ENCODE measurements at regions not wholly inside any gene's neighbourhood (a gene's known extent, or its start where the extent isn't known, plus 50 kb on each side); places are given as distances from the start of the nearest gene placed in this dataset.

DNA sequence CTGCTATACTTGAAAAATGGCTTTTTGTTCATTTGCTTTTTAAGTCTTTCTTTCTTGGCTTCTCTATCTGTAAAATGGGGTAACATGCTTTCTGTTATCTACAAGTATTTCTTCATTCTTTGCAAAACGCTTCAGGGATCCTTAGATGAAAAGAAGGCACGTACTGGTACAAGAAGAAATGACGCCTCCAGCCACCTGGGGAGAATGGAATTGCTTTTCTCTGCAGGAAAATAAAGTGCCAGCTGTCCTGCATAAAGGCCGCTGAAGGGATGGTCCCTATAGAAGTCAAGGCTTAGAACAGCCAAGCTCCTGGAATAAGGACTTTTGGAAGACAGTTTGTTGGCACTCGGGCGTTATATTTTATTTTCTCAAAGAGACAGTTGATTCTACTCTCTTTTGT, 210.8 kb upstream of the RASGEF1B start:
- CTCF ChIA-PET (ENCODE audit: partially characterized antibody), result interaction anchor here (0.6 to 0.7 kb wide), 2 partner anchors 10 to 20 kb away, joined by 3 read pairs; no protein-coding TSS in a partner anchor

More for the DNA sequence above, 210.8 kb upstream of the RASGEF1B start:
- H3K4me3 ChIP-seq (ENCODE audit: extremely low read depth in 1 of 4, insufficient read depth in 2 of 4, low read depth in 3 of 4, low read length in 4 of 4), result no peak overlapping the region
- no peak overlapping the region for H3K9ac ChIP-seq (replicated peaks in 1 of 4; ENCODE audit: extremely low read depth in 1 of 4, low read depth in 3 of 4, low read length in 3 of 4)
- no peak overlapping the region; a peak in 1 of 4 replicates for H3K4me2 ChIP-seq (ENCODE audit: insufficient read depth in 1 of 2, low read depth in 2 of 2, low read length in 2 of 2)
- no peak overlapping the region for H2BK5ac ChIP-seq (ENCODE audit: low read depth, low read length)
- no peak overlapping the region for H3K4ac ChIP-seq (replicated peaks; ENCODE audit: insufficient read length, low read depth, low read length)
- H3K4me1 ChIP-seq (replicated peaks in 1 of 4; ENCODE audit: control insufficient read depth in 3 of 4, insufficient read depth in 4 of 4, low read length in 3 of 4), result peaks cover 0 to 8% (median 0%) of the 10 kb centered on the region in 4 experiments; a peak in 2 of 7 replicates
- H4K91ac ChIP-seq (replicated peaks; ENCODE audit: insufficient read length, low read length), result no peak overlapping the region
- H3K56ac ChIP-seq (replicated peaks; ENCODE audit: insufficient read length, low read depth, low read length), result no peak overlapping the region
- POLR2A ChIA-PET (ENCODE audit: partially characterized antibody), result interaction anchor here (0.6 kb wide), 2 partner anchors 234 to 736 kb away, joined by 3 read pairs; no protein-coding TSS in a partner anchor
- H3K79me1 ChIP-seq (ENCODE audit: low read depth, low read length), result no peaks in the 10 kb centered on the region
- H3K23me2 ChIP-seq (ENCODE audit: low read depth, low read length), result no peaks in the 10 kb centered on the region
- no peak overlapping the region for H4K8ac ChIP-seq (ENCODE audit: extremely low read depth, insufficient read depth, low read length)
- no peak overlapping the region for H2BK20ac ChIP-seq (ENCODE audit: low read length)
- H2BK120ac ChIP-seq (replicated peaks; ENCODE audit: low read depth, low read length), result no peak overlapping the region
- no peak overlapping the region for H2AFZ ChIP-seq (ENCODE audit: low read length)
- no peaks in the 10 kb centered on the region for H3K27me3 ChIP-seq (replicated peaks in 1 of 4; ENCODE audit: control insufficient read depth in 3 of 4, extremely low read depth in 1 of 4, insufficient read depth in 3 of 4, low read length in 3 of 4)
- DNase-seq (ENCODE audit: low read depth in 1 of 2, low spot score in 2 of 2) (no peak), FAIRE-seq (no peak)
- no peak overlapping the region for H3K27ac ChIP-seq (ENCODE audit: low read depth, low read length)
- TF ChIP-seq SP4 (IDR thresholded peaks at IDR 0.05; ENCODE audit: low read length) (no peak), POLR2AphosphoS5 (IDR thresholded peaks at IDR 0.05; ENCODE audit: low read depth, low read length) (no peak), CBX8 (IDR thresholded peaks at IDR 0.05; ENCODE audit: borderline replicate concordance, low read depth, low read length) (no peak), KDM5A (IDR thresholded peaks at IDR 0.05; ENCODE audit: low read length) (no peak), KDM4A (IDR thresholded peaks at IDR 0.05; ENCODE audit: low read depth, low read length, severe bottlenecking) (no peak), KDM1A (IDR thresholded peaks at IDR 0.05; ENCODE audit: borderline replicate concordance, low read length) (no peak), CTBP2 (IDR thresholded peaks at IDR 0.05; ENCODE audit: borderline replicate concordance, insufficient read depth, insufficient read length, low read length) (no peak), HDAC6 (IDR thresholded peaks at IDR 0.05; ENCODE audit: low read depth, low read length) (no peak)
- no peaks in the 10 kb centered on the region for H3K9me3 ChIP-seq (ENCODE audit: insufficient read depth in 2 of 2, low read depth in 1 of 2, low read length in 1 of 2)
- no peaks in the 10 kb centered on the region for H3K79me2 ChIP-seq (ENCODE audit: control insufficient read depth in 1 of 2, insufficient read depth in 2 of 2, low read length in 2 of 2)
- H3K14ac ChIP-seq (ENCODE audit: insufficient read length), result no peak overlapping the region
- H4K20me1 ChIP-seq (replicated peaks in 1 of 2; ENCODE audit: control insufficient read depth in 1 of 2, insufficient read depth in 2 of 2, low read length in 2 of 2), result no peaks in the 10 kb centered on the region
- no peak overlapping the region for H3K18ac ChIP-seq (ENCODE audit: extremely low read depth, low read length)
- 48% methylated on average over 6 of the region's 6 CpGs; no CpG with 5 or more reads in 1 of the 2 experiments for WGBS, 2 experiments (ENCODE audit: extremely low coverage in 1 of 2, insufficient coverage in 1 of 2, insufficient read length in 1 of 2, insufficient replicate concordance in 2 of 2, low coverage in 1 of 2, low lambda C conversion rate in 2 of 2, missing lambda C conversion rate in 1 of 2)
- H2BK15ac ChIP-seq (ENCODE audit: low read length), result no peak overlapping the region
- H4K5ac ChIP-seq (ENCODE audit: insufficient read length, low read depth, low read length), result no peak overlapping the region
- no peak overlapping the region for H3K23ac ChIP-seq (ENCODE audit: insufficient read length)
- H3K36me3 ChIP-seq (ENCODE audit: control insufficient read depth in 2 of 4, insufficient read depth in 4 of 4, low read length in 3 of 4), result no peaks in the 10 kb centered on the region
- H2AK5ac ChIP-seq (ENCODE audit: low read depth, low read length), result no peak overlapping the region
- H2BK12ac ChIP-seq (ENCODE audit: low read depth, low read length), result no peak overlapping the region

Data from H1 (cell line).